ENCODE measurements at regions not wholly inside any gene's neighbourhood (a gene's known extent, or its start where the extent isn't known, plus 50 kb on each side); places are given as distances from the start of the nearest gene placed in this dataset.

GRCh38 chr5:17831279-17831678, 197.0 kb downstream of the TAF11L14 start (continued):
- no peak for TF ChIP-seq PRDM10 (tag by site-specific recombination; IDR thresholded peaks at IDR 0.05)
- TF ChIP-seq, protein P1, sequence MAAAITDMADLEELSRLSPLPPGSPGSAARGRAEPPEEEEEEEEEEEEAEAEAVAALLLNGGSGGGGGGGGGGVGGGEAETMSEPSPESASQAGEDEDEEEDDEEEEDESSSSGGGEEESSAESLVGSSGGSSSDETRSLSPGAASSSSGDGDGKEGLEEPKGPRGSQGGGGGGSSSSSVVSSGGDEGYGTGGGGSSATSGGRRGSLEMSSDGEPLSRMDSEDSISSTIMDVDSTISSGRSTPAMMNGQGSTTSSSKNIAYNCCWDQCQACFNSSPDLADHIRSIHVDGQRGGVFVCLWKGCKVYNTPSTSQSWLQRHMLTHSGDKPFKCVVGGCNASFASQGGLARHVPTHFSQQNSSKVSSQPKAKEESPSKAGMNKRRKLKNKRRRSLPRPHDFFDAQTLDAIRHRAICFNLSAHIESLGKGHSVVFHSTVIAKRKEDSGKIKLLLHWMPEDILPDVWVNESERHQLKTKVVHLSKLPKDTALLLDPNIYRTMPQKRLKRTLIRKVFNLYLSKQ (tag by site-specific recombination; IDR thresholded peaks at IDR 0.05; ENCODE audit: borderline replicate concordance): no peak
- no peak for TF ChIP-seq SETDB1 (IDR thresholded peaks at IDR 0.05; ENCODE audit: insufficient read length, low read length)
- no peak for TF ChIP-seq PRDM6 (tag by site-specific recombination; IDR thresholded peaks at IDR 0.05)
- no peak for TF ChIP-seq ZNF843 (tag by site-specific recombination; IDR thresholded peaks at IDR 0.05)

GRCh38 chr5:17832949-17833745, 198.9 kb downstream of the TAF11L14 start:
- no peak overlapping the region for H3K4me3 ChIP-seq (ENCODE audit: low read depth, low read length)
- no peaks in the 10 kb centered on the region for H3K9me3 ChIP-seq (ENCODE audit: control insufficient read depth, insufficient read depth, low read depth, low read length)
- no peak overlapping the region for H3K27ac ChIP-seq (ENCODE audit: extremely low read depth, low read depth, low read length)
- H3K36me3 ChIP-seq (ENCODE audit: control insufficient read depth in 2 of 2, insufficient read depth in 1 of 2, low read length in 2 of 2): no peaks in the 10 kb centered on the region
- CTCF ChIA-PET: interaction anchor here (0.6 kb wide), 1 partner anchor 22 kb away, joined by 4 read pairs; no protein-coding TSS in a partner anchor
- POLR2A ChIA-PET: no interaction called here
- H3K4me1 ChIP-seq (ENCODE audit: control insufficient read depth, insufficient read depth, low read length): no peaks in the 10 kb centered on the region
- TF ChIP-seq ZSCAN18 (tag by site-specific recombination; IDR thresholded peaks at IDR 0.05) (no peak), ZBTB10 (tag by site-specific recombination; IDR thresholded peaks at IDR 0.05) (no peak), SCRT1 (tag by site-specific recombination; IDR thresholded peaks at IDR 0.05; ENCODE audit: borderline replicate concordance) (no peak), ZNF701 (tag by site-specific recombination; IDR thresholded peaks at IDR 0.05) (no peak), ZBTB44 (tag by site-specific recombination; IDR thresholded peaks at IDR 0.05) (no peak), ZNF311 (tag by site-specific recombination; IDR thresholded peaks at IDR 0.05; ENCODE audit: borderline replicate concordance) (no peak), RBAK (tag by site-specific recombination; IDR thresholded peaks at IDR 0.05) (no peak), ZNF133 (tag by site-specific recombination; IDR thresholded peaks at IDR 0.05) (no peak), EGR2 (tag by site-specific recombination; IDR thresholded peaks at IDR 0.05; ENCODE audit: low read depth) (no peak), ZNF140 (tag by site-specific recombination; IDR thresholded peaks at IDR 0.05) (no peak)
- TF ChIP-seq, protein P2, sequence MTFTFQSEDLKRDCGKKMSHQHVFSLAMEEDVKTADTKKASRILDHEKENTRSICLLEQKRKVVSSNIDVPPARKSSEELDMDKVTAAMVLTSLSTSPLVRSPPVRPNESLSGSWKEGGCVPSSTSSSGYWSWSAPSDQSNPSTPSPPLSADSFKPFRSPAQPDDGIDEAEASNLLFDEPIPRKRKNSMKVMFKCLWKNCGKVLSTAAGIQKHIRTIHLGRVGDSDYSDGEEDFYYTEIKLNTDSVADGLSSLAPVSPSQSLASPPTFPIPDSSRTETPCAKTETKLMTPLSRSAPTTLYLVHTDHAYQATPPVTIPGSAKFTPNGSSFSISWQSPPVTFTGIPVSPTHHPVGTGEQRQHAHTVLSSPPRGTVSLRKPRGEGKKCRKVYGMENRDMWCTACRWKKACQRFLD (tag by site-specific recombination; IDR thresholded peaks at IDR 0.05): no peak
- TF ChIP-seq, protein P3, sequence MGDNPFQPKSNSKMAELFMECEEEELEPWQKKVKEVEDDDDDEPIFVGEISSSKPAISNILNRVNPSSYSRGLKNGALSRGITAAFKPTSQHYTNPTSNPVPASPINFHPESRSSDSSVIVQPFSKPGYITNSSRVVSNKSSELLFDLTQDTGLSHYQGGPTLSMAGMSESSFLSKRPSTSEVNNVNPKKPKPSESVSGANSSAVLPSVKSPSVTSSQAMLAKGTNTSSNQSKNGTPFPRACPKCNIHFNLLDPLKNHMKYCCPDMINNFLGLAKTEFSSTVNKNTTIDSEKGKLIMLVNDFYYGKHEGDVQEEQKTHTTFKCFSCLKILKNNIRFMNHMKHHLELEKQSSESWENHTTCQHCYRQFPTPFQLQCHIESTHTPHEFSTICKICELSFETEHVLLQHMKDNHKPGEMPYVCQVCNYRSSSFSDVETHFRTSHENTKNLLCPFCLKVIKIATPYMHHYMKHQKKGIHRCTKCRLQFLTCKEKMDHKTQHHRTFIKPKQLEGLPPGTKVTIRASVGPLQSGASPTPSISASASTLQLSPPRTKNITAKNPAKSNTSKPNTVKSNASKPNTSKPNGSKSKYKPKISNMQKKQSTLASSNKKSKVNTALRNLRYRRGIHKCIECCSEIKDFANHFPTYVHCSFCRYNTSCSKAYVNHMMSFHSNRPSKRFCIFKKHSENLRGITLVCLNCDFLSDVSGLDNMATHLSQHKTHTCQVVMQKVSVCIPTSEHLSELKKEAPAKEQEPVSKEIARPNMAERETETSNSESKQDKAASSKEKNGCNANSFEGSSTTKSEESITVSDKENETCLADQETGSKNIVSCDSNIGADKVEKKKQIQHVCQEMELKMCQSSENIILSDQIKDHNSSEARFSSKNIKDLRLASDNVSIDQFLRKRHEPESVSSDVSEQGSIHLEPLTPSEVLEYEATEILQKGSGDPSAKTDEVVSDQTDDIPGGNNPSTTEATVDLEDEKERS (tag by site-specific recombination; IDR thresholded peaks at IDR 0.05): no peak

Data from HEK293 (cell line).